Activated CD4-positive, alpha-beta T cell treated with anti-CD3 and anti-CD28 coated beads for 4 hours (primary cell): ENCODE measurements at regions not wholly inside any gene's neighbourhood (a gene's known extent, or its start where the extent isn't known, plus 50 kb on each side); places are given as distances from the start of the nearest gene placed in this dataset.

Experiments
- DNase-seq, 2 donors: peaks; one replicate each; pipeline ENCODE4 v3.0.0-alpha.2; 2020

GRCh38 chr3:59277201-59277600, 227.4 kb upstream of the CFAP20DC start:
- no peak for DNase-seq

GRCh38 chr3:59273976-59274375, 224.2 kb upstream of the CFAP20DC start:
- no peak for DNase-seq

GRCh38 chr3:59271971-59272370, 222.1 kb upstream of the CFAP20DC start:
- DNase-seq, result no peak

- no peak for DNase-seq
Measured at GRCh38 chr3:59270921-59271320, 221.1 kb upstream of the CFAP20DC start.

- DNase-seq, result no peak
Measured at GRCh38 chr3:59270209-59270608, 220.4 kb upstream of the CFAP20DC start.

- DNase-seq, result no peak
Measured at GRCh38 chr3:59268170-59268569, 218.3 kb upstream of the CFAP20DC start.

- DNase-seq, result no peak
Measured at GRCh38 chr3:59267021-59267420, 217.2 kb upstream of the CFAP20DC start.

- no peak for DNase-seq
Measured at GRCh38 chr3:59266551-59266950, 216.7 kb upstream of the CFAP20DC start.

- DNase-seq, result no peak
Measured at GRCh38 chr3:59265566-59265965, 215.7 kb upstream of the CFAP20DC start.

GRCh38 chr3:59264366-59264765, 214.5 kb upstream of the CFAP20DC start:
- DNase-seq, result no peak

- DNase-seq, result no peak
Measured at GRCh38 chr3:59263152-59263551, 213.3 kb upstream of the CFAP20DC start.

- DNase-seq, result no peak
Measured at GRCh38 chr3:59262076-59262498, 212.3 kb upstream of the CFAP20DC start.

GRCh38 chr3:59261009-59261408, 211.2 kb upstream of the CFAP20DC start:
- no peak for DNase-seq

GRCh38 chr3:59258550-59259260, 208.9 kb upstream of the CFAP20DC start:
- DNase-seq, result no peak

- no peak for DNase-seq
Measured at GRCh38 chr3:59257506-59257905, 207.7 kb upstream of the CFAP20DC start.

- DNase-seq, result no peak
Measured at GRCh38 chr3:59256230-59256629, 206.4 kb upstream of the CFAP20DC start.

GRCh38 chr3:59254976-59255375, 205.2 kb upstream of the CFAP20DC start:
- DNase-seq, result no peak

GRCh38 chr3:59254433-59254832, 204.6 kb upstream of the CFAP20DC start:
- DNase-seq, result no peak

- no peak for DNase-seq
Measured at GRCh38 chr3:59253523-59253922, 203.7 kb upstream of the CFAP20DC start.

- DNase-seq, result no peak
Measured at GRCh38 chr3:59251869-59252268, 202.0 kb upstream of the CFAP20DC start.

GRCh38 chr3:59250600-59250999, 200.8 kb upstream of the CFAP20DC start:
- no peak for DNase-seq

GRCh38 chr3:59249698-59250361, 200.0 kb upstream of the CFAP20DC start:
- DNase-seq, result no peak

GRCh38 chr3:59249004-59249403, 199.2 kb upstream of the CFAP20DC start:
- no peak for DNase-seq

- no peak for DNase-seq
Measured at GRCh38 chr3:59247402-59247841, 197.6 kb upstream of the CFAP20DC start.
